Aorta (tissue), 5 donors: ENCODE measurements at regions not wholly inside any gene's neighbourhood (a gene's known extent, or its start where the extent isn't known, plus 50 kb on each side); places are given as distances from the start of the nearest gene placed in this dataset.

ENCODE experiments used
- ATAC-seq: fragments of 200-7000 bp; cut with Tn5 transposase; one replicate; pipeline ENCODE4 v1.9.1; 2022; ENCODE audit warnings: moderate library complexity; ENCODE audit not compliant: low FRiP score
- DNase-seq, 2 donors: peaks; one replicate each; pipeline ENCODE4 v3.0.0-alpha.2; 2020
- H3K27ac ChIP-seq, 2 donors: one replicate each; pipeline ENCODE4 v1.5.1; 2013; ENCODE audit warnings: low read length in 2 of 2, mild to moderate bottlenecking in 2 of 2, moderate library complexity in 2 of 2, control low read depth in 1 of 2, inconsistent platforms in 1 of 2, low read depth in 1 of 2
- H3K27me3 ChIP-seq, 2 donors: one replicate each; pipeline ENCODE4 v1.6.1; 2013; ENCODE audit warnings: control low read depth in 1 of 2, low read length in 1 of 2, mild to moderate bottlenecking in 1 of 2, moderate library complexity in 1 of 2; ENCODE audit not compliant: insufficient read depth in 2 of 2, control insufficient read depth in 1 of 2
- H3K36me3 ChIP-seq, 2 donors: one replicate each; pipeline ENCODE4 v1.6.1; 2013; ENCODE audit warnings: control low read depth in 1 of 2, low read length in 1 of 2, mild to moderate bottlenecking in 1 of 2; ENCODE audit not compliant: insufficient read depth in 2 of 2, control insufficient read depth in 1 of 2
- H3K4me1 ChIP-seq, 2 donors: one replicate each; pipeline ENCODE4 v1.6.1; 2013; ENCODE audit warnings: low read length in 2 of 2, control low read depth in 1 of 2, mild to moderate bottlenecking in 1 of 2, moderate library complexity in 1 of 2; ENCODE audit not compliant: insufficient read depth in 2 of 2, control insufficient read depth in 1 of 2
- H3K4me3 ChIP-seq, 2 donors: one replicate each; pipeline ENCODE4 v1.5.1; 2013; ENCODE audit warnings: low read length in 2 of 2, control low read depth in 1 of 2, mild to moderate bottlenecking in 1 of 2
- H3K9me3 ChIP-seq: one replicate; pipeline ENCODE4 v1.6.1; 2013; ENCODE audit warnings: mild to moderate bottlenecking, low read length; ENCODE audit not compliant: control insufficient read depth
- WGBS, 2 donors: extraction: QIAGEN DNeasy Blood & Tissue Kit; methylation state at CpG; one replicate each; pipeline ENCODE4 v1.1.7; 2013; 5-methylcytosine and 5-hydroxymethylcytosine counted together
- intact Hi-C, 2 donors: fragments of 100-400 bp; cut with DNase I; formaldehyde crosslinking; loops; one replicate each; pipeline versions ENCODE4 v1.14.2 to v1.15.0; 2022
- donor health status: healthy with polysubstance abuse.
- donor health status: Bipolar disorder and iron deficiency.
- donor health status: DM: no; HTN: no; CAD: no.
- donor health status: DM: no; HTN: no; CAD: no.
- donor health status: DM: yes; HTN: yes; CAD: no.

- Histone ChIP-seq H3K27ac (no peak overlapping the region), H3K4me3 (no peak overlapping the region), H3K27me3 (no peaks in the 10 kb centered on the region), H3K4me1 (no peaks in the 10 kb centered on the region), H3K36me3 (no peaks in the 10 kb centered on the region), H3K9me3 (peaks cover 1% of the 10 kb centered on the region)
- WGBS, 2 donors, result 77 to 78% methylated on average over 2 of the region's 2 CpGs
- intact Hi-C loops, result no loop called here
- ATAC-seq (no peak), DNase-seq (no peak)
These were observed 620.8 kb upstream of the B3GALT2 start for GRCh38 chr1:193807208-193807607.

DNA sequence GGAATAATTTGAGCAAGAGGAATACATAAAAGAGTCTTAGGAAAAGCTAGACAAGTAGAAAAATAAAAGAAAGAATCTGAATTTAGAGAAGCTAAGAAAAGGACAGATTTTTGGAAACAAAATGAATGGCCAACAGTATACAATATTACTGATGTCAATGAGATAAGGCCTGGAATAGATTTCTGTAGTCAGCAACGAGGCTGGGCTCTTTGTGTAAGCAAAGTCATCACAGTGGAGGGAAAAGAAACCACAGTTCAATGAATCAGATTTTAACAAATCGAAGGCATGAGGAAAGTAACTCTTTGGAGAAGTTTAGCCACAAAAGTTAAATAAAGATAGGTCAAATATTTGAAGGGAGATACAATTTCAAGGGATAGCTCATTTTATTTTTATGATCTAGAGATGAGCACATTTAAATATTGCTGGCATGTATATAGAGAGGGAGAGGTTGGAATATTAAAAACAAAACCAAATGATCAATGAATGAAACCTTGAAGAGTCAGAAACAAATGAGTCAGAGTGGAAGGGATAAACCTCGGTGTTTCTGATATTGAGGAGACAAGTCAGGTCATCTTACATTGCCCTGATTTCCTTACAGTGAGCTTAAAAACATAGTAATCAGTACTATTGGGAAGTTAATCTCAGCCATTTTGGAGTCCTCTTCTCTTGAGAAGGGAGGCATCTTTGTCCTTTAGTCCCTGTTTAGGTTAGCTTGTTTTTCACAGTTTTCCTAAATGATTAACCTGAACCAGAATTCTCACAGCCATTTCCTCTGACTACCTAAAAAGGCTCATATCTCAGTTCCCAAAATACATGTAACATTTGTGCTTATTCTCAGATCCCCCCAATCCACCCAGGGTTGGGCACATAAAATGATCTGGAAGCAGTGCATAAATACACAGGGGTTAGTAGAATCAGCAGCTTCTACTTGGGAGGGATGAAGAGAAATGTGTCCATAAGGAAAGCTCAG lies 620.0 kb upstream of the B3GALT2 start:
- H3K27ac ChIP-seq, result no peak overlapping the region
- H3K36me3 ChIP-seq, result no peaks in the 10 kb centered on the region
- no peak for ATAC-seq
- intact Hi-C loops, result no loop called here
- H3K4me3 ChIP-seq, result no peak overlapping the region
- no peaks in the 10 kb centered on the region for H3K4me1 ChIP-seq
- 68% methylated on average over 3 of the region's 3 CpGs for WGBS, 2 donors
- H3K9me3 ChIP-seq, result peaks cover 1% of the 10 kb centered on the region
- H3K27me3 ChIP-seq, result no peaks in the 10 kb centered on the region
- no peak for DNase-seq

GRCh38 chr1:193799948-193800690 lies 613.7 kb upstream of the B3GALT2 start:
- ATAC-seq (no peak), DNase-seq (no peak)
- H3K4me1 ChIP-seq, result no peaks in the 10 kb centered on the region
- intact Hi-C loops, result no loop called here
- H3K27me3 ChIP-seq, result no peaks in the 10 kb centered on the region
- WGBS, 2 donors, result 83 to 94% methylated on average over 6 of the region's 6 CpGs
- no peak overlapping the region for H3K4me3 ChIP-seq
- H3K9me3 ChIP-seq, result no peaks in the 10 kb centered on the region
- H3K27ac ChIP-seq, result no peak overlapping the region
- H3K36me3 ChIP-seq, result no peaks in the 10 kb centered on the region

- WGBS, 2 donors, result 80 to 89% methylated on average over 2 of the region's 2 CpGs
- ATAC-seq, result no peak
- no peak overlapping the region for H3K4me3 ChIP-seq
- no peaks in the 10 kb centered on the region for H3K36me3 ChIP-seq
- intact Hi-C loops, result no loop called here
- no peak for DNase-seq
- H3K27me3 ChIP-seq, result no peaks in the 10 kb centered on the region
- no peaks in the 10 kb centered on the region for H3K4me1 ChIP-seq
- no peaks in the 10 kb centered on the region for H3K9me3 ChIP-seq
- H3K27ac ChIP-seq, result no peak overlapping the region
These were observed 613.0 kb upstream of the B3GALT2 start for GRCh38 chr1:193799371-193799770.

DNA sequence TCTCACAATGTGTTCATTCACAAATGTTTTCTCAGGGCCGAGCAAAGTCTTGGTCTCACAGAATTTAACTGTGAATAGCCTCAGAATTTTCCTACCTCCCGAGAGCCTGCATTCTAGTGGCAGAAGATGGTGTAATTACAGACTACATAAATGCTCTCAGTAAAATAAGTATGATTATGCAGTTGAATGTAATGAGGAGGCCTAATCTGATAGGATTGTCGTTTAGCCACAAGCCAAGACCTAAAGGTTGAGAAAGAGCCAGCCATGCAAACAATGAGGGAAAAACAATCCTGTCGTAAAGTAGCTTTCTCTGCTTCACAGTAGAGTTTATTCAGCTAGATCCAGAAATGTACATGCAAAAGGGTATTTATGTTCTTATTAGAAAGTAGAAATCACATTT lies 607.8 kb upstream of the B3GALT2 start:
- no peak for DNase-seq
- WGBS, 2 donors, result 30 to 36% methylated on average over 4 of the region's 4 CpGs
- intact Hi-C loops, result no loop called here
- Histone ChIP-seq H3K4me1 (no peaks in the 10 kb centered on the region), H3K9me3 (no peaks in the 10 kb centered on the region), H3K27me3 (no peaks in the 10 kb centered on the region), H3K27ac (no peak overlapping the region), H3K4me3 (no peak overlapping the region), H3K36me3 (no peaks in the 10 kb centered on the region)
- ATAC-seq, result no peak

GRCh38 chr1:193791746-193792145 lies 605.3 kb upstream of the B3GALT2 start:
- Histone ChIP-seq H3K4me1 (no peaks in the 10 kb centered on the region), H3K27me3 (no peaks in the 10 kb centered on the region), H3K27ac (no peak overlapping the region), H3K36me3 (no peaks in the 10 kb centered on the region), H3K9me3 (no peaks in the 10 kb centered on the region), H3K4me3 (no peak overlapping the region)
- ATAC-seq (no peak), DNase-seq (no peak)
- intact Hi-C loops, result no loop called here
- WGBS, 2 donors, result 83 to 86% methylated on average over 3 of the region's 3 CpGs

GRCh38 chr1:193787061-193787460 lies 600.6 kb upstream of the B3GALT2 start:
- 65 to 76% methylated on average over 2 of the region's 2 CpGs for WGBS, 2 donors
- H3K27me3 ChIP-seq, result no peaks in the 10 kb centered on the region
- intact Hi-C loops, result no loop called here
- no peaks in the 10 kb centered on the region for H3K4me1 ChIP-seq
- no peak overlapping the region for H3K4me3 ChIP-seq
- no peaks in the 10 kb centered on the region for H3K36me3 ChIP-seq
- no peaks in the 10 kb centered on the region for H3K9me3 ChIP-seq
- H3K27ac ChIP-seq, result no peak overlapping the region
- DNase-seq, result no peak
- no peak for ATAC-seq

DNA sequence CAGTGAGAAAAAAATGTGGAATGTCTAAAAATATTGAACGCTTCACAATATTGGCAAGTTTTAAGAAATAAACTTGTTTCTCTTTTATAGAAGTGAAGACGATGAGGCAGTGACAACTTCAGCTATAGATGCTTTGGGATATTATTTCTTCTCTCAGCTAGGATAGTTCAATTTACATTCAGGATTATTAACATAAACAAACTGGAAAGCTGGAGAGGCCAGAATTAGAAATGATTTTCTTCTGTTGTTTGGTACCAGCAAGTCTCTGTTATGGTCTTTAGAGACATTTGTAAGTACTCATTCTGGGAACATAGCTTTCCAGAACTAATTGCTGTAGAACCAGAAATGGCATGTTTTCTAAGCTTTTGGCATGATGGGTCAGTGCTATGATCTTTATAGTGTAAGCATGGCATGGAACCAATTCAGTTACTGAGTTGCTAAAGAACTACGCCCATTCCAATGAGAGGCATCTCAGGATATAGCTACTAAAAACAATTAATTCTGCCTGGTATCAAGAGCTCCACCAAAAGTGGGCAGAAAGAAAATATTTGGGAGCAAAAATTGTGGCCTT lies 599.5 kb upstream of the B3GALT2 start:
- Histone ChIP-seq H3K27ac (no peak overlapping the region), H3K27me3 (no peaks in the 10 kb centered on the region), H3K9me3 (no peaks in the 10 kb centered on the region), H3K4me1 (no peaks in the 10 kb centered on the region), H3K4me3 (no peak overlapping the region), H3K36me3 (no peaks in the 10 kb centered on the region)
- intact Hi-C loops, result no loop called here
- WGBS, 2 donors, result 22 to 37% methylated on average over 3 of the region's 3 CpGs
- ATAC-seq, result no peak
- no peak for DNase-seq
